ENCODE measurements at regions not wholly inside any gene's neighbourhood (a gene's known extent, or its start where the extent isn't known, plus 50 kb on each side); places are given as distances from the start of the nearest gene placed in this dataset.
A peak's percentile ranks its signal among the peaks of the same experiment; 100 is the strongest.

DNA sequence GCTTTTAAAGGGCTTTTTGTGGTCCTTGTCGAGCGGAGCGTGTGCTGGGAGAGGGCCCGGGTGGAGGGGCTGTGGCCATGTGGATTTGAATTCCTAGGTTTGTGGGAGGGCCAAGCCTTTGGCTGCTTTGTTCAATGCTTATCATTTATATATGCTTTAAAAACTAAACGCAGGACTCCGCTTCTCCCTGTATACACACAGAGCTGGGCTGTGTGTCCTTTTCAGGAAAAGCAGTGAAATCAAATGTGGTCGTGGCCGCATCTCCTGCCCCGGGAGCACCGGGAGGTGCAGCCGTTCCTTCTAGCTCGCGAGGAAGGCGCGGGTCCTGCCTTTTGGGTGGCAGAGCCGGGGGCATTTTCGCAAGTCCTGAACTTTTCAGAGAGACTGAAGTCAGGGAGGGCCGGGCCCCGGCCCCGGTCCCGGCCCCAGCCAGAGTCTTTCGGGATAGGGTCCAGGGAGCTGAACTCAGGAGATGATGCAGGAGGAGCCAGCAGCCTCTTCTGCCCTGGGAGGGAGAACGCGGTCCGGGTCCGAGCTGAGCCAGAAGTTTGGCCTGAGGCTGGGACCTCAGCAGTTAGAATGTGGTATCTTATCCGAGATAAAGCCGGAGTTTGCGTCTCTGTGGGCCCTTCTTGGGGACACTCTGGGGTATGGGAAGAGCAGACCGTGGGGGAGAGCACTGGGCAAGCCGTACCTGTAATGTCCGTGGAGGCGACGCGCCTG lies 158.8 kb downstream of the C9orf152 start:
- intact Hi-C loops (cut with micrococcal nuclease): loop anchor here (5.0 kb wide), 1 partner anchor 77 kb away; no protein-coding TSS in a partner anchor
- no peaks in the 10 kb centered on the region for H3K9me3 Mint-ChIP-seq
- H3K27ac Mint-ChIP-seq: peak overlapping the region; percentile 47
- peaks cover 33% of the 10 kb centered on the region for H3K27me3 Mint-ChIP-seq
- H3K36me3 Mint-ChIP-seq (ENCODE audit: low read depth): peaks cover 9% of the 10 kb centered on the region
- peak overlapping the region; percentile 87 for H3K4me3 Mint-ChIP-seq
- peaks cover 40% of the 10 kb centered on the region for H3K4me1 Mint-ChIP-seq (ENCODE audit: low read depth)

DNA sequence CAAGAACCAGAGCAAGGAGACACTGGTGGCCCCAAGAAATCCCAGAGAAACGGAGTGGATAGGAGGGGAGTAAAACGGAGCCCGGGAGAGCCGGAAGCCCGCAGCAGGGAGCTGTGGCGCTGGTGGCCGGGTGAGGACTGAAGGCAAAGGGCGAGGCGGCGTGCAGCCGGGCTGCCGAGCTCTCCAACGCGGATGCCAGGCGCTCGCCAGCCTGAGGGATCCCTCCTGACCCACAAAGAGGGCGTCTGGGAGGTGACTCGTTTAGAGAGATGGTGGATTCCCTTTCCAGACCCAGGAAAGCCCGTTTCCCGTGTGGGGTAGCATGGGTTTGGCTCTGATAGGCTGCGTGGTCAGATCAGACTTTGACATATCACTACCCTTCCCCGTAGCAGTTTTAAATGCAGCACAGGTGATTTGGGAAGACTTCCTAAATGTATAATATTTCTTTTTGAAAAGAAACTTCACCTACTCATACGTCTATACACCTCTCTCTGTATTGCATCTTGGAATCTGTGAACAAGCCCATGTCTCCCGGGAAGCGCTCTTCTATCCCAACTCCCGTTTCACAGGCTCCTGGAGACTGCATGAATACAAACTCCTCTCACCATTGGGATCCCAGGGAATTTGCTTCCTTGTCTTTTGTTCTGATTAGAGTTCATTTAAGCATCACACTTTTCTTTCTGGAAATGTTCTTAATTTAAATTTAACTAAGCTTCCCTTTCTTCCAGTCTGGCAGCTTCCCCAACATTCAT lies 158.1 kb downstream of the C9orf152 start:
- Mint-ChIP-seq H3K4me3 (peak overlapping the region; percentile 87), H3K9me3 (no peaks in the 10 kb centered on the region), H3K27ac (peak overlapping the region; percentile 47), H3K4me1 (ENCODE audit: low read depth) (peaks cover 40% of the 10 kb centered on the region), H3K27me3 (peaks cover 33% of the 10 kb centered on the region), H3K36me3 (ENCODE audit: low read depth) (peaks cover 9% of the 10 kb centered on the region)
- intact Hi-C loops (cut with micrococcal nuclease): loop anchor here (5.0 kb wide), 1 partner anchor 78 kb away; no protein-coding TSS in a partner anchor

DNA sequence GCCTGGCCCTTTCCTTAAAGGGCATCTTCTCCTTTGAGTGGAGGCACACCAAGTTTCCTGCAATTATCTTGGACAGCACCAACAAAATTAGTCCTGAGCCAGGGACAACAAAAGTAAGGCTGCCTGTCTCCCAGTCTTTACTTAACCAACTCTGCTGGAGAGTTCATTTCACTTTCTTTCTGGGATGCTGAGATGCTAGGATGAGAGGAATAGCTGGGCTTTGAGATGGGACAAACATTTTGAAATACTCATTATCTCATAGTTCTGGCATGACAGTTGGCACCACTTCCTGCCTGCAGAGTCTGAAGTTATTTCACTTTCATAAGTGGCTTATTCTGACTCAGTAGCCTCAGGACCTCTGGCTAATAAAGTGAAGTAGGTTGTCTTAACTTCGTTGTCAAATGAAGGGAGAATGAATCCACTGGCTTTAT lies 157.0 kb downstream of the C9orf152 start:
- Mint-ChIP-seq H3K4me1 (ENCODE audit: low read depth) (peaks cover 40% of the 10 kb centered on the region), H3K36me3 (ENCODE audit: low read depth) (peaks cover 9% of the 10 kb centered on the region), H3K9me3 (no peaks in the 10 kb centered on the region), H3K27ac (no peak overlapping the region), H3K27me3 (peaks cover 33% of the 10 kb centered on the region), H3K4me3 (no peak overlapping the region)
- intact Hi-C loops (cut with micrococcal nuclease): no loop called here

DNA sequence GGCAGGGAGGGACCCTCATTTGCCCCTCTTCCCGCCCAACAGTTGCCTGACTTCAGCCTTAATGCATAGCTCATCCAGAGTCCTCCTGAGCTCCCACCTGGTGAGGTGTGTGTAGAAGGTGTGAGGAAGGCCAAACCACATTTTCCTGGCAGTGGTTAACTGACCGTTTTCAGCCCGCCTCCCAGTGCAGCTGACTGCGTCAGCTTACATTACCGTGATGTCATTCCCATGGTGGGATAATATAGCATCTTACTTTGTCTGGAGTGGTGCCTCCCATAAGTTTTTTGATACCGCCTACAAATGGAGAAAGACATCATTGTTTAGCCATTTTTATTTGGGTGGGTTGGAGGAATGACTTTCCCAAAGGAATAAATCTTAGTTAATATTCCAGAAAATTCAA lies 151.9 kb downstream of the C9orf152 start:
- Mint-ChIP-seq H3K27ac (no peak overlapping the region), H3K27me3 (no peaks in the 10 kb centered on the region), H3K4me3 (no peak overlapping the region), H3K36me3 (ENCODE audit: low read depth) (no peaks in the 10 kb centered on the region), H3K4me1 (ENCODE audit: low read depth) (peaks cover 14% of the 10 kb centered on the region), H3K9me3 (no peaks in the 10 kb centered on the region)
- intact Hi-C loops (cut with micrococcal nuclease): no loop called here

DNA sequence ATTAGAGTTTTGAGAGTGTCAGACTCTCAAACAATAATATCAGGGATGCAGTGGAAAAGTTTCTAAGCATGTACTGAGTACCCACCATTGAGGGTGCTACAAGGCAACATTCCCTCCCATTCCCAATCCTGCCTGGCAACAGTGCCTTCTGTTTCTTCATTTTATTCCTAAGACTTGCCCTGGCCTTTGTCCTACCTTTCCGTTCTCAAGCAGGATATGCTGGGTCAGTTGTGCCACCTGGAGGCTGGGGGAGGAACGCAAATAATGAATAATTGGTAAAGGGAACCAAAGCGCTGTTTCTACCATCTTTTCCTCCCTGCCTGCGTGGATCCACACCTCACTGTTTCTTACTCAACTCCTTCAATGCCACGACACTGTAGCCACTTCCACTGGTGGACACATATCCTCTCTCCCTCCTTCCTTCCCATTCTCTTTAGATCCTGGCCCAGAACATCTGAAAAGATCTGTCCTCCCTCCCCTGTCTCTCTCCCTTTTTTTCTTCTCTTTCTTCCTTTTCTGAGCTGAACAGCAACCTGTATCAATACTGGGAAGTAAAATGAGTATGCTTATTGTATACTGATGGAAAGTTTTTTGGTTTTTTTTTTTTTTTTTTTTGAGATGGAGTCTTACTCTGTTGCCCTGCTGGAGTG lies 149.5 kb downstream of the C9orf152 start:
- H3K4me3 Mint-ChIP-seq: no peak overlapping the region
- H3K27ac Mint-ChIP-seq: peak overlapping the region; percentile 7
- intact Hi-C loops (cut with micrococcal nuclease): loop anchor here (1.0 to 2.0 kb wide), 2 partner anchors 94 to 155 kb away; no protein-coding TSS in a partner anchor
- no peaks in the 10 kb centered on the region for H3K27me3 Mint-ChIP-seq
- peaks cover 19% of the 10 kb centered on the region for H3K4me1 Mint-ChIP-seq (ENCODE audit: low read depth)
- H3K9me3 Mint-ChIP-seq: no peaks in the 10 kb centered on the region
- no peaks in the 10 kb centered on the region for H3K36me3 Mint-ChIP-seq (ENCODE audit: low read depth)

DNA sequence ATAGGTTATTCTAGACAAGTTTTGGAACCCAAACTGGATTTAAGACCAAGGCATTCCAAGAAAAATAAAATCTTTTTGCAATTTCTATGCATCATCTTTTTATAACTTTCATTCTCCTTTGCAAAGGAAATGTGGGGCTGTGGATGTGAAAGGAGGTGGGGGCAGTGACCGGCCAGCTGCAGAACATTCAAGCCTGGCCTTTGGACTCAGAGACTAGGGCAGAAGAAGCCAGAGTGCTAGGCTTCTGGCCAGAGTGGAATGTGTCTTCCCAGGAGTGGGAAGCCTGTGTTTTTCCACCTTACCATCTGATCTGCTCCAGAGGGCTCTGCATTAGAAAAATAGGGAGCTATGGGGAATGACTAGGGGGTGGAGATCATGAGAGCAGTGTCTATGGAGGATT lies 148.5 kb downstream of the C9orf152 start:
- H3K9me3 Mint-ChIP-seq: no peaks in the 10 kb centered on the region
- intact Hi-C loops (cut with micrococcal nuclease): loop anchor here (2.0 kb wide), 1 partner anchor 93 kb away; no protein-coding TSS in a partner anchor
- H3K4me1 Mint-ChIP-seq (ENCODE audit: low read depth): peaks cover 23% of the 10 kb centered on the region
- H3K36me3 Mint-ChIP-seq (ENCODE audit: low read depth): no peaks in the 10 kb centered on the region
- H3K27ac Mint-ChIP-seq: no peak overlapping the region
- H3K4me3 Mint-ChIP-seq: no peak overlapping the region
- H3K27me3 Mint-ChIP-seq: no peaks in the 10 kb centered on the region

DNA sequence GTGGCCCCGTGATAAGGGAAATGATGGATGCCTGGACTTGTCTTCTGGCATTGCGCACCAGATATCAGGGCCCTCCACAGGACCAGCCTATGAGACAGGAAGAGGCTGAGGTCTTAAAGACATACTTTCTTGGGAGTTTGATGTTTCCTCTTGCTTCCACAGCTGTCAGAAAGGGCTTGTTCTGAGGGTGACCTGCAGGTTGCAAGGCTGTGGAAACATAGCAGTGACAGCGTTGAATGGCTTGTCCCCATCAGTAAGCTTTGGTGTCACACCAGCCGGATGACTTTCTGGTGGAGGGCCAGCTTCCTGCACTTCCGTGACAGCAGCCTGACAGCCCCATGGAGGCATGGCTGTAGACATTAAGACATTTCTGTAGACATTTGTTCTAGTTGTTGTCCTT lies 143.2 kb downstream of the C9orf152 start:
- intact Hi-C loops (cut with micrococcal nuclease): no loop called here
- Mint-ChIP-seq H3K36me3 (ENCODE audit: low read depth) (no peaks in the 10 kb centered on the region), H3K27ac (peak overlapping the region; percentile 62), H3K4me1 (ENCODE audit: low read depth) (peaks cover 41% of the 10 kb centered on the region), H3K4me3 (no peak overlapping the region), H3K27me3 (no peaks in the 10 kb centered on the region), H3K9me3 (no peaks in the 10 kb centered on the region)

DNA sequence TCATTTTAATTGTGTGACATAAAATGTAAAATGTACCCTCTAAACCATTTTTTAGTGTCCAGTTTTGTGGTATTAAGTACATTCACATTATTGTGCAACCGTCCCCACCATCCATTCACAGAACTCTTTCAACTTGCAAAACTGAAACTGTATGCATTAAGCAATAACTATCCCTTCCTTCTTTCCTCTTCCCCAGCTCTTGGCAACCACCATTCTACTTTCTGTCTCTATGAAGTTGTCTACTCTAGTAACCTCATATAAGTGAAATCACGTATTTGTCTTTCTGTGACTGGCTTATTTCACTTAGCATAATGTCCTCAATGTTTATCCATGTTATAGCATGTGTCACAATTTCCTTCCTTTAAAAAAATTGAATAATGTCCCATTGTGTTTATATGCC lies 142.4 kb downstream of the C9orf152 start:
- H3K36me3 Mint-ChIP-seq (ENCODE audit: low read depth): no peaks in the 10 kb centered on the region
- no peaks in the 10 kb centered on the region for H3K9me3 Mint-ChIP-seq
- H3K4me1 Mint-ChIP-seq (ENCODE audit: low read depth): peaks cover 45% of the 10 kb centered on the region
- peak overlapping the region; percentile 33 for H3K27ac Mint-ChIP-seq
- peak overlapping the region; percentile 18 for H3K4me3 Mint-ChIP-seq
- intact Hi-C loops (cut with micrococcal nuclease): no loop called here
- H3K27me3 Mint-ChIP-seq: no peaks in the 10 kb centered on the region

DNA sequence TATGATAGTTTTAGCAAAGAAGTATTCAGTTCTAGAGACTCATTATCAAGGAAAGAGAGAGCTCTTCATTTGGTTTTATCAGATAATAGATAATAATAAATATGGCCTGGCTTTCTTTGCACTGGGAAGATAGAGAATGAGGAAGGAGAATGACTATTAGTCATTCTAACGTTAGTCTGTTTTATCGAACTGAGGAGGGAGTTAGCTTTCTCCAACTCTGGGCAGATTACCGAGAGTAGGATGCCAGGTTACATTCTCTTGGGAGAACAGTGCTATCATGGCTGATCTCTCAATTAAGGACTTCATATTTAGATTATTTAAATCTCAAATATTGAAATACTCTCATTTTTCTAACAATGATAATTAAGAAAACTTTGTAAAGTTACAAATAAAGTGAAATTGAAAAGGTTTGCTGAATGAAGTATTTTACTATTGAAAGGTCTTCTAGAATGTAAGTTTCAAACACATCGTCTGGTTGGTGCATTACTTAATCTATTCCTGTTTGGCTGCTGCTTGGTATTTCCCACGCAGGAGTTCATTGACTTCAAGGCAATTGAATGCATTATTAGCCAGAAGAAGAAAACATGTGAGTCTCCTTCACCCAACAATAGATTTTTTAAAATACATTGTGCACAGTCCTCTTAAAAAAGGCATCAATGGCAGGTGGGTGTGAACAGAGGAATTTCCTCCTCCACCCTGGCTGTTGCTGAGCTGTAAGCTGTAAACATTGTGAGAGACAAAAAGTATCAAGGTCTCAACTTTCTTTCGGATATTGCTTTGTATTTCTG lies 140.8 kb downstream of the C9orf152 start:
- Mint-ChIP-seq H3K27me3 (no peaks in the 10 kb centered on the region), H3K36me3 (ENCODE audit: low read depth) (no peaks in the 10 kb centered on the region), H3K27ac (no peak overlapping the region), H3K4me3 (no peak overlapping the region), H3K4me1 (ENCODE audit: low read depth) (peaks cover 41% of the 10 kb centered on the region), H3K9me3 (no peaks in the 10 kb centered on the region)
- intact Hi-C loops (cut with micrococcal nuclease): no loop called here

DNA sequence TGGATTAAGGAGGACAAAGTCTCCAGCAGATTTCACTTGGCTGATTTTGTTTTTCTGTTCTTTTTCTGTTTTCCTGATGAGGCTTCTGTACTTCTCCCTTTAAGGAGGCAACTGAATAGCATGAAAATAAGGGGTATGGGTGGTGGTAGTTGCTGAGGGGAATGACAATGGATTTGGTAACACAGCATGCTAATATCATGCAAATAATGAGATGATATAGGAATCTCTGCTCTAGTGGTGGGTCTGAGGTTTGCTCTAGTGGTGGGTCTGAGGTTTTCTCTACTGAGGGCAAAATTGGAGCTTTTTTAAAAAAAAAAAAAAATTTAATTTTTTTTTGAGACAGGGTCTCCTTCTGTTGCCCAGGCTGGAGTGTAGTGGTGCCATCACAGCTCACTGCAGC lies 139.7 kb downstream of the C9orf152 start:
- Mint-ChIP-seq H3K27me3 (no peaks in the 10 kb centered on the region), H3K27ac (no peak overlapping the region), H3K36me3 (ENCODE audit: low read depth) (no peaks in the 10 kb centered on the region), H3K4me1 (ENCODE audit: low read depth) (peaks cover 46% of the 10 kb centered on the region), H3K9me3 (no peaks in the 10 kb centered on the region), H3K4me3 (no peak overlapping the region)
- intact Hi-C loops (cut with micrococcal nuclease): no loop called here

DNA sequence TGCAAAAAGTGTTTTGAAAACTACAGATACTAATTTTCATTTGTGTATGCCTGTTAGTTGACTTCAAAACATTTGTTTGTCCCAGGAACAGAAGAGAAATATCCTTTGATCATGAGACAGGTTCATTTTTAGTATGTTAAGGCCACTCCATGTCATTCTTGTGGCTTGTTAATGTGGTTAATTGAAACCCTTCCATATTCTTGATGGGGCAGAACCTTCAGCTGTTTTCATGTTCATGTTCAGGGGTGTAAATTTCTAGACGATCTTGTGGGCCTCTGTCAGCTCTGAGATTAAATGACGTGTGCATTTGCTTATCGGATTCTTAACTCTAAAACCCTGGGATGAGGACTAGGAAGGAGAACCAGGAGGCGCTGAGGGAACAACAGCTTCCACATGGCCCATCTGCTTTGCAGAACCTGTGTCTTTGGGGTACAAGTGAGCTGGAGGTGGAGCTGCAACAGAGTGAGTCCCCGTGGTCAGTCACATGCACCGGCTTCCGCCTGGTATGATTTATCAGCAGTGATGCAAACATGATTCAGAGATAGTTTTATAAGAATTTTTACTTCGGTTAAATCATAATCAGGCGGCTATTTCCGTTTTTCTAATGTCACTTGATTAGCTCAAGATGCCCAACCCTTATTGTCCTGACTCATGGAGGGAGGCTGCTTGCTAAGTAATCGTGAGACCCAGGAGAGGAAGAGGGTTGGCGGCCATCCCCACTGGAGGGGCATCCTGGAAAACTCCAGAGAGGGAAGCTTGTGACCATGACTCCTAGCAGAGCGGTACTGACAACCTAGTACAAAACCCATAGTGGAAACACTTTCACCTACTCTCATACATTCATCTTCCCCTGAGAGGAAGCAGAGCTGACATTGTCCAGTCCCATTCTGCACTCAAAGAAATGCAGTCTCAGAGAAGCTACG lies 138.4 kb downstream of the C9orf152 start:
- H3K36me3 Mint-ChIP-seq (ENCODE audit: low read depth): no peaks in the 10 kb centered on the region
- H3K9me3 Mint-ChIP-seq: no peaks in the 10 kb centered on the region
- peaks cover 36% of the 10 kb centered on the region for H3K4me1 Mint-ChIP-seq (ENCODE audit: low read depth)
- no peaks in the 10 kb centered on the region for H3K27me3 Mint-ChIP-seq
- H3K27ac Mint-ChIP-seq: peak overlapping the region; percentile 67
- peak overlapping the region; percentile 49 for H3K4me3 Mint-ChIP-seq
- intact Hi-C loops (cut with micrococcal nuclease): no loop called here

DNA sequence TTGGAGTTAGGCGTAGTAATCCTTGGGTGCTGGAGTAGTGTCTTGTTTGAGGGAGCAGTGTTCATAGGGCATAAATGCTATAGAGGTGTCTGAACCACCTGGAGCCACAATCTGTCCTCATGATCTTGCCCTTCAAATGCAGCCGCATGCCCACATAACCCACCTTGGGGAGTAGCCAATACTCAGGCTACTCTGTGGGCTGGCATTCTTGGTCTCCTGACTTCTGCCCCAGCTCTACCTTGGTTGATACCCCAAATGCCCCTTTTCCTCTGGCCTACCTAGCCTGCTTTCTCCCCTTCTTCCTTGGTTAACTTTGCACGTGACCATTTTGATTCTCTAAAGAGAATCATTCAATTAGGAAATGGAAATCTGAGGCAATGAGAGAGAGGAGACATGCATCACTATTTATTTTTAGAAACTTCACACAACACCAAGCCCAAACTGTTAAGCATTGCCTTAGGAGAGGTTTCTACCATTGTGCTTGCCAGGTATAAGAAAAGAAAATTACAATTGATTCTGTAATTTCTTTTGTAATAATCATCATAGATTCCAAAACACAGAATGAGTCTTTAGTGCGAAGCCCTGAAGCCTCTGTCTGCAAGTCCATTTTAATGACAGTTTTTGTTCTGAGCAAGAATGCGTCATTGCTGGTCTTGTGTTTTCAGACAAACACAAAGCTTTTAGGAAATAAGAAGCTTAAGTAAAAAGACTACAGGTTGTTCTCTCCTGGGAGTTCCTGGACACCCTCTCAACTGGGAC lies 135.2 kb downstream of the C9orf152 start:
- no peaks in the 10 kb centered on the region for H3K9me3 Mint-ChIP-seq
- intact Hi-C loops (cut with micrococcal nuclease): no loop called here
- no peak overlapping the region for H3K4me3 Mint-ChIP-seq
- H3K27ac Mint-ChIP-seq: no peak overlapping the region
- no peaks in the 10 kb centered on the region for H3K36me3 Mint-ChIP-seq (ENCODE audit: low read depth)
- peaks cover 18% of the 10 kb centered on the region for H3K4me1 Mint-ChIP-seq (ENCODE audit: low read depth)
- no peaks in the 10 kb centered on the region for H3K27me3 Mint-ChIP-seq
